CD14-positive monocyte (primary cell): ENCODE measurements at regions not wholly inside any gene's neighbourhood (a gene's known extent, or its start where the extent isn't known, plus 50 kb on each side); places are given as distances from the start of the nearest gene placed in this dataset.

Experiments used
- DNase-seq, 3 donors: peaks; one replicate each; pipeline ENCODE4 v3.0.0-alpha.2; 2011 to 2022
- H2AFZ ChIP-seq: 2 replicates; pipeline ENCODE4 v1.6.0; 2012; ENCODE audit warnings: mild to moderate bottlenecking, low read depth, low read length, inconsistent platforms; ENCODE audit not compliant: insufficient read depth, poor library complexity, severe bottlenecking
- H3K27ac ChIP-seq, 2 donors: 1 replicate in 1 of 2; 2 replicates in 1 of 2; pipeline ENCODE4 v1.5.1; 2012 to 2013; ENCODE audit warnings: low read length in 2 of 2, control low read depth in 1 of 2, inconsistent platforms in 1 of 2, low read depth in 1 of 2, mild to moderate bottlenecking in 1 of 2
- H3K27me3 ChIP-seq, 2 donors: one replicate each; pipeline versions ENCODE4 v1.6.0 to v1.6.1; 2011 to 2013; ENCODE audit warnings: low read length in 2 of 2; ENCODE audit not compliant: control insufficient read depth in 2 of 2, insufficient read depth in 2 of 2
- H3K36me3 ChIP-seq, 2 donors: replicated peaks in 1 of 2; 1 replicate in 1 of 2; 2 replicates in 1 of 2; pipeline versions ENCODE4 v1.5.1 to v1.6.1; 2012 to 2013; ENCODE audit warnings: low read length in 2 of 2, control low read depth in 1 of 2, inconsistent platforms in 1 of 2, mild to moderate bottlenecking in 1 of 2; ENCODE audit not compliant: insufficient read depth in 2 of 2, control insufficient read depth in 1 of 2
- H3K4me1 ChIP-seq, 2 donors: 1 replicate in 1 of 2; 2 replicates in 1 of 2; pipeline versions ENCODE4 v1.5.1 to v1.6.1; 2012 to 2013; ENCODE audit warnings: low read length in 2 of 2, control low read depth in 1 of 2, inconsistent platforms in 1 of 2, mild to moderate bottlenecking in 1 of 2, moderate library complexity in 1 of 2; ENCODE audit not compliant: insufficient read depth in 2 of 2, control insufficient read depth in 1 of 2
- H3K4me2 ChIP-seq: replicated peaks from 2 replicates; pipeline ENCODE3; 2012; ENCODE audit warnings: low read length, moderate library complexity, mild to moderate bottlenecking; ENCODE audit not compliant: poor library complexity, severe bottlenecking; ENCODE audit errors: extremely low read depth
- H3K4me3 ChIP-seq, 3 experiments: fragments of 200-600 bp in 1 of 3; sonication (generic) in 1 of 3; replicated peaks in 1 of 3; 1 replicate in 2 of 3; 2 replicates in 1 of 3; pipeline ENCODE4 v1.5.1; 2011 to 2013; ENCODE audit warnings: low read length in 3 of 3, mild to moderate bottlenecking in 3 of 3, control low read depth in 2 of 3, low read depth in 2 of 3, inconsistent platforms in 1 of 3, moderate library complexity in 1 of 3
- H3K79me2 ChIP-seq: 2 replicates; pipeline ENCODE4 v1.6.0; 2012; ENCODE audit warnings: mild to moderate bottlenecking, control low read depth, inconsistent platforms, low read length, moderate library complexity; ENCODE audit not compliant: insufficient read depth
- H3K9ac ChIP-seq: 2 replicates; pipeline ENCODE4 v1.6.0; 2017; ENCODE audit warnings: low read length, mild to moderate bottlenecking; ENCODE audit not compliant: insufficient read depth, poor library complexity, severe bottlenecking
- H3K9me3 ChIP-seq, 2 donors: replicated peaks in 1 of 2; 1 replicate in 1 of 2; 2 replicates in 1 of 2; pipeline versions ENCODE4 v1.5.1 to v1.6.1; 2012 to 2013; ENCODE audit warnings: low read length in 2 of 2, control low read depth in 1 of 2; ENCODE audit not compliant: control insufficient read depth in 1 of 2, insufficient read depth in 1 of 2
- H4K20me1 ChIP-seq: 2 replicates; pipeline ENCODE4 v1.6.0; 2012; ENCODE audit warnings: mild to moderate bottlenecking, low read length, control low read depth, moderate library complexity; ENCODE audit not compliant: insufficient read depth
- H3K27ac Mint-ChIP-seq, 7 donors: one replicate each; pipeline ENCODE4 v1.8.0; 2020; ENCODE audit warnings: mild to moderate bottlenecking in 7 of 7, mixed read lengths in 7 of 7, moderate library complexity in 6 of 7, inconsistent platforms in 2 of 7
- H3K27me3 Mint-ChIP-seq, 3 donors: one replicate each; pipeline ENCODE4 v1.8.0; 2021 to 2022; ENCODE audit warnings: low read depth in 3 of 3, mild to moderate bottlenecking in 3 of 3, mixed read lengths in 3 of 3, moderate library complexity in 3 of 3, inconsistent platforms in 1 of 3
- H3K36me3 Mint-ChIP-seq, 2 donors: one replicate each; pipeline ENCODE4 v1.8.0; 2020; ENCODE audit warnings: mixed read lengths in 2 of 2, inconsistent platforms in 1 of 2, mild to moderate bottlenecking in 1 of 2
- H3K4me1 Mint-ChIP-seq: one replicate; pipeline ENCODE4 v1.8.0; 2020; ENCODE audit warnings: mild to moderate bottlenecking, mixed read lengths
- H3K4me3 Mint-ChIP-seq, 2 donors: one replicate each; pipeline ENCODE4 v1.8.0; 2020; ENCODE audit warnings: mild to moderate bottlenecking in 2 of 2, mixed read lengths in 2 of 2, moderate library complexity in 1 of 2
- H3K9me3 Mint-ChIP-seq, 7 donors: one replicate each; pipeline ENCODE4 v1.8.0; 2020 to 2022; ENCODE audit warnings: mixed read lengths in 7 of 7, mild to moderate bottlenecking in 6 of 7, moderate library complexity in 6 of 7, inconsistent platforms in 2 of 7
- WGBS: methylation state at CpG from one replicate; pipeline ENCODE4 v1.1.5; 2013; ENCODE audit warnings: missing lambda C conversion rate; ENCODE audit not compliant: insufficient coverage; 5-methylcytosine and 5-hydroxymethylcytosine counted together
- intact Hi-C, 2 donors: fragments of 100-400 bp; cut with micrococcal nuclease; formaldehyde crosslinking; loops; one replicate each; pipeline versions ENCODE4 v1.15.0 to v1.15.1; 2023
- TF ChIP-seq, protein P1 (sequence below): fragments of 200-600 bp; IDR thresholded peaks from one replicate; pipeline ENCODE4 v1.8.0; 2022; ENCODE audit warnings: antibody characterized with exemption, mild to moderate bottlenecking

DNA sequence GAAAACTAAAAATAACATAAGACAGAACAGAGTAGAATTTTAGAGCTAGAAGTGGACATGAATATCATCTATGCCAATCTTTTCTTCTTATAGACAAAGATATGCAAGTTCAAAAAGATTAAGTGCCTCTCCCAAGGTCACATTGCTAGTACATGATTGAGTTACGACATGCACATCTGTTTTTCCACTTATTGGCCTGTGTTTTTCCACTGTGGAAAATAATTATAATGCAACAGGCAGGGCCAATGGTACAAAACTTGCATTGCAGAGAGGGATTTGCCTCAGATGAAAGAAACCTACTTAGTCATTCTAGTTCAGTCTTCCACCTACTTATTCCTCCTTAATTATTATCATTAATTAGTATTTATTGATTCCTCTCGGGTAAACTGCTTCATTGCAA, 407.8 kb upstream of the SGCD start:
- no peaks in the 10 kb centered on the region for H3K4me1 Mint-ChIP-seq

DNA sequence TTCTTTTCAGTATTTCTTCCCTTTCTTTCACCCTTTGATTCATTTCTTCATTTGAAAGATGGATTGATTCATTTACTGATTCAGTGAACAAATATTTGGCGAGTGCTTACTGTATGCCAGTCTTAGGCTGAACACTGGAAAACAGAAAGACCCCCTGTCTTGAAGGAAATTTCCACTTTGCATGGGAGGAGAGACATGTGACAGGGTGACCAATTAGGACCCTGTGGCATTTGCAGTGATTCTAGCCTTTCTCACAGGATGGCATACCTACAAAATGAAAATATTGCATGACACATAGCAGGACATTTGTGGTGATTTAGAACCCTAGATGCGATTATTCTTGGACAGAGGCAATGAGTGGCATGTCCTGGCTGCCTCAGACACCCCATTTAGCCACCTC, 407.2 kb upstream of the SGCD start:
- H3K79me2 ChIP-seq = no peaks in the 10 kb centered on the region
- intact Hi-C loops = no loop called here

More for the DNA sequence above, 407.8 kb upstream of the SGCD start:
- 50% methylated on average over 1 of the region's 2 CpGs for WGBS
- H3K27me3 Mint-ChIP-seq = no peaks in the 10 kb centered on the region
- Histone ChIP-seq H3K27ac (no peak overlapping the region), H4K20me1 (no peaks in the 10 kb centered on the region), H3K9me3 (no peaks in the 10 kb centered on the region), H3K9ac (no peak overlapping the region), H2AFZ (no peak overlapping the region), H3K36me3 (no peaks in the 10 kb centered on the region), H3K4me2 (no peak overlapping the region), H3K27me3 (no peaks in the 10 kb centered on the region), H3K4me3 (no peak overlapping the region), H3K79me2 (no peaks in the 10 kb centered on the region), H3K4me1 (no peaks in the 10 kb centered on the region)
- H3K27ac Mint-ChIP-seq = no peak overlapping the region
- H3K36me3 Mint-ChIP-seq = no peaks in the 10 kb centered on the region
- H3K4me3 Mint-ChIP-seq = no peak overlapping the region
- peaks cover 0 to 3% (median 0%) of the 10 kb centered on the region in 7 donors for H3K9me3 Mint-ChIP-seq
- intact Hi-C loops = no loop called here
- no peak for DNase-seq
- TF ChIP-seq, protein P1, sequence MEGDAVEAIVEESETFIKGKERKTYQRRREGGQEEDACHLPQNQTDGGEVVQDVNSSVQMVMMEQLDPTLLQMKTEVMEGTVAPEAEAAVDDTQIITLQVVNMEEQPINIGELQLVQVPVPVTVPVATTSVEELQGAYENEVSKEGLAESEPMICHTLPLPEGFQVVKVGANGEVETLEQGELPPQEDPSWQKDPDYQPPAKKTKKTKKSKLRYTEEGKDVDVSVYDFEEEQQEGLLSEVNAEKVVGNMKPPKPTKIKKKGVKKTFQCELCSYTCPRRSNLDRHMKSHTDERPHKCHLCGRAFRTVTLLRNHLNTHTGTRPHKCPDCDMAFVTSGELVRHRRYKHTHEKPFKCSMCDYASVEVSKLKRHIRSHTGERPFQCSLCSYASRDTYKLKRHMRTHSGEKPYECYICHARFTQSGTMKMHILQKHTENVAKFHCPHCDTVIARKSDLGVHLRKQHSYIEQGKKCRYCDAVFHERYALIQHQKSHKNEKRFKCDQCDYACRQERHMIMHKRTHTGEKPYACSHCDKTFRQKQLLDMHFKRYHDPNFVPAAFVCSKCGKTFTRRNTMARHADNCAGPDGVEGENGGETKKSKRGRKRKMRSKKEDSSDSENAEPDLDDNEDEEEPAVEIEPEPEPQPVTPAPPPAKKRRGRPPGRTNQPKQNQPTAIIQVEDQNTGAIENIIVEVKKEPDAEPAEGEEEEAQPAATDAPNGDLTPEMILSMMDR = no peak

More for the DNA sequence above, 407.2 kb upstream of the SGCD start:
- no peak overlapping the region for H3K4me3 Mint-ChIP-seq
- no peak overlapping the region for H2AFZ ChIP-seq
- H3K27ac ChIP-seq = no peak overlapping the region
- no peaks in the 10 kb centered on the region for H3K4me1 ChIP-seq
- no CpG with 5 or more reads among the region's 2 CpGs for WGBS
- H3K27me3 Mint-ChIP-seq = peaks cover 0 to 1% (median 0%) of the 10 kb centered on the region in 3 donors
- no peaks in the 10 kb centered on the region for H3K36me3 Mint-ChIP-seq
- peaks cover 0 to 3% (median 0%) of the 10 kb centered on the region in 7 donors for H3K9me3 Mint-ChIP-seq
- H3K4me1 Mint-ChIP-seq = no peaks in the 10 kb centered on the region
- no peaks in the 10 kb centered on the region for H3K36me3 ChIP-seq
- H3K4me2 ChIP-seq = no peak overlapping the region
- H4K20me1 ChIP-seq = no peaks in the 10 kb centered on the region
- no peak overlapping the region for H3K4me3 ChIP-seq
- TF ChIP-seq, protein P1 = no peak
- no peak for DNase-seq
- H3K9me3 ChIP-seq = no peaks in the 10 kb centered on the region
- no peak overlapping the region for H3K9ac ChIP-seq
- no peaks in the 10 kb centered on the region for H3K27me3 ChIP-seq
- H3K27ac Mint-ChIP-seq = no peak overlapping the region
